ENCODE measurements at regions not wholly inside any gene's neighbourhood (a gene's known extent, or its start where the extent isn't known, plus 50 kb on each side); places are given as distances from the start of the nearest gene placed in this dataset.

- DNase-seq: no peak
These were observed 446.6 kb downstream of the ARHGEF28 start for GRCh38 chr5:74072646-74073045.

DNA sequence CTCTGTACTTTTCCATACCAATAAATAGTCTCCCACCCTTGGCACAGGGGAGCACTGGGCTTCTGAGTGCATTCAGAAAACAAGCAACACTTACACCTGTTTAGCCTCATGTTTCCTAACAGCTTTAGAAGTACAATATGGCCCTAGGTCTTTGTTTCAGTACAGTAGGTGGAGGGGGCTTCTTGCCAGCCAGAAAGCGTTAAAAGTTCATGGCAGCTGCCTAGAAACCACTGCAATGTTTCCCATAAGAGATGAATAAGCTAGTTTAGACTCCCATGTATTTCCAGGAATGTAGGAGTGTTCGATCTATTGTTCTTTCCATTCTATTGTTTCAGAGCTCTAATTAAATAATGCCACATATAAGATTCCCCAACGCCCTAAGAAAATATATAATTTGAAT, 444.8 kb downstream of the ARHGEF28 start:
- no peak for DNase-seq

DNA sequence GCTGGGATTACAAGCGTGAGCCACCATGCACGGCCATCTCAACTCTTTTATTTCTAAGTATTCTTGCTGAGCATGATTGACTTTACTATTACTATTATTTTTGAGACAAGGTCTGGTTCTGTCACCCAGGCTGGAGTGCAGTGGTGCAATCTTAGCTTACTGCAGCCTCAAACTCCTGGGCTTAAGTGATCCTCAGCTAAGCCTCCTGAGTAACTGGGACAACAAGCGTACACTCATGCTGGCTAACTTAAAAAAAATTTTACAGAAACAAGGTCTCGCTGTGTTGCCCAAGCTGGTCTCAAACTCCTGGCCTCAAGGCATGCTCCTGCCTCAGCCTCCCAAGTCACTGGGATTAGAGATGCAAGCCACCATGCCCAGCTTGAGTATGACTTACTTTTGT, 443.7 kb downstream of the ARHGEF28 start:
- no peak for DNase-seq

DNA sequence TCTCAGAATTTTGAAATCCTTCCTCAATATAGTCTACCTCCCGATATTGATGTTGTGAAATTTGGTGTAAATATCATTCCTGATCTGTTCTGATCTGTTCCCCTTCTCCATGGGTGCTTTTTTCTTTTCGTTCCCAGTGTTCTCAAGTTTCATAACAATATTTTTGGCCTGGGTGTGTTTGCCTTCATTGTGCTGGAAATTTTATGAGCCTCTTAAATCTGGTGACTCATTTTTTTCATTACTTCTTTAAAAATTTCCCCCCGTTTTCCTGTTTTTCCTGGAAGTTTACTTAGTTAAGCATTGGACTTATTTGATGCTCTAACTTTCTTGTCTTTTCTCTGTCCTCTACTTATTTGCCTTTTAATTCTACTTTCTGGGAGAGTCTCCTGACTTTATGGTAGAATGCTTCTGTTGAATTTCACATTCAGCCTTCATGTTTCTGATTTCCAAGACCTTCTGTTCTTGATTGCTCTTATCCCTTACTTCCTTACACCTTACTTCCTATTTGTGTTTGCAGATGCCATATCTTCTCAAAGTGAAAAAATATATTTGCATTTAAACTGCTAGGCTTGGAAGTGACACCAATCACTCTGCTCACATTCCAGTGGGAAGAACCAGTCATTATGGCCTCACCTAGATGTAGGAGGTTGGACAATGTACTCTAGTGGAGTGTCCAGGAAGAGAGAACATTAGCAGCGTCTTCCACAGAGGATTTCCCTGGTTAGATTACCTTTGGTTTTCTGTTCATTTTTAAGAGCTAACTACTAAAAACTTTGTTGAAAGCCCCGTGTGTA, 441.9 kb downstream of the ARHGEF28 start:
- no peak for DNase-seq

- DNase-seq: no peak
These were observed 438.9 kb downstream of the ARHGEF28 start for GRCh38 chr5:74064911-74065310.

DNA sequence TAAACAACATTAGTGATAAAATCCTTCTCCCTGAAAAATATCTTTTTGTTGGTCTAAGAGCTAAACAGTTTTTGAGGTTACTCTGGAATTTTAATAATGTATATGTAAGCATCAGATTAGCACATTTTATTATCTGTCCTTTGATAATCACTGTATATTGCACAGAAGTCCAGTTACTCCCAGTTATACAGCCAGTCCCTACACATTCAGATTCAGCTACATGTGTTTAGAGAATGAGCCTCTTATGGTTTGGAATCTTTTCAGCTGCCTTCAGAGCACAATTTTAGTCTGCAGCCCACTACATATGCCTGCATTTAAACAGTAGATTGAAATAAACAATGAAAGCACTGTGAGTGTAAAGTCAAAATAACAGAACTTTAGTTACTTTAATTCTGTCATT, 438.2 kb downstream of the ARHGEF28 start:
- DNase-seq: no peak

DNA sequence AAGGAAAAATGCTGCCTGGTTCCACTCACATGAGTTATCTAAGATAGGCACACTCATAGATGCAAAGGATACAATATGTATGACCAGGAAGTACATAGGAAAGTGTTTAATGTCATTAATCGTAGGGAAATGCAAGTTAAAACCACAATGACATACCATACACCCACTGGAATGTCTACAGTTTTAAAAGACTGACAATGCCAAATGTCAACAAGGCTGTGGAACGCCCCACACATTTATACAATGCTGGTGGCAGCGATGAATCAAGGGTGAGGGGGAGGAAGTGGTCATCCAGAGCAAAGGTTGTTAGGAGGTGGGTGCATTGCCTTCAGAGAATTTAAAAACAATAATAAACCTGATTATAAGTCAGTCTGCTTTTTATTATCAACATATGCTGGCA, 437.8 kb downstream of the ARHGEF28 start:
- no peak for DNase-seq

GRCh38 chr5:74063346-74063745, 437.4 kb downstream of the ARHGEF28 start:
- no peak for DNase-seq

DNA sequence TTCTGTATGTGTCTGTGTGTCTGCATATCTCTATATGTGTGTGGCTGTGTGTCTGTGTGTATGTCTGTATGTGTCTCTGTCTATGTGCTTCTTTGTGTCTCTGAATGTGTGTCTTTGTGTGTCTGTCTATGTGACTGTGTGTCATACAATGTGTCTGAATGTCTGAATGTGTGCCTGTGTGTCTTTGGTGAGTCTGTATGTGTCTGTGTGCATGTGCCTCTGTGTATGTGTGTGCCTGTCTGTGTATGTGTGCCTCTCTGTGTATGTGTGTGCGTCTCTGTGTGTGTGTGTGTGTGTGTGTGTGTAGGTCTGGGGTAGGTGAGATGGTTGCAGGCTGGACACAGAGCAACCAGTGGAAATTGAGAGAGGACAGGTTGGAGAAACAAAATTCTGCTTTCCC, 435.3 kb downstream of the ARHGEF28 start:
- no peak for DNase-seq

DNA sequence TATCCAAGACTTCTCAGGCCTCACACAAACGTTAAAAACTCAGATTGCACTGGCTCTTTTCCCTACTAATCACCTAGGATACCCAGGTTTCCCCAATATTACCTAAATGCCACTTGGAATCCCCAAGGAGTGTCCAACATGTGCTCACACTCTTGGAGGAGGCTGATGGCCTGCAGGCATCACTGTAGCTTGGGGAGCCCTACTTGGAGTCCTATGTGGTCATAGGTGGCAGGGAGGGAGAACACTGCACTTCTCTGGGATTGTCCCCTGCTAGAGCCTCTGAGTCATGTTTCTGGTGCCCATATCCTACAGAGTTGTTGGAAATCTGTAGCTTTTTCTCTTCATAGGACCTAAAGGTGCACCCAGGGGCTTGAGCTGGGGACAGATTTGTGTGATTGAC, 433.7 kb downstream of the ARHGEF28 start:
- DNase-seq: no peak

GRCh38 chr5:74056789-74057164, 430.8 kb downstream of the ARHGEF28 start:
- no peak for DNase-seq

GRCh38 chr5:74056107-74056788, 430.3 kb downstream of the ARHGEF28 start:
- DNase-seq: no peak

DNA sequence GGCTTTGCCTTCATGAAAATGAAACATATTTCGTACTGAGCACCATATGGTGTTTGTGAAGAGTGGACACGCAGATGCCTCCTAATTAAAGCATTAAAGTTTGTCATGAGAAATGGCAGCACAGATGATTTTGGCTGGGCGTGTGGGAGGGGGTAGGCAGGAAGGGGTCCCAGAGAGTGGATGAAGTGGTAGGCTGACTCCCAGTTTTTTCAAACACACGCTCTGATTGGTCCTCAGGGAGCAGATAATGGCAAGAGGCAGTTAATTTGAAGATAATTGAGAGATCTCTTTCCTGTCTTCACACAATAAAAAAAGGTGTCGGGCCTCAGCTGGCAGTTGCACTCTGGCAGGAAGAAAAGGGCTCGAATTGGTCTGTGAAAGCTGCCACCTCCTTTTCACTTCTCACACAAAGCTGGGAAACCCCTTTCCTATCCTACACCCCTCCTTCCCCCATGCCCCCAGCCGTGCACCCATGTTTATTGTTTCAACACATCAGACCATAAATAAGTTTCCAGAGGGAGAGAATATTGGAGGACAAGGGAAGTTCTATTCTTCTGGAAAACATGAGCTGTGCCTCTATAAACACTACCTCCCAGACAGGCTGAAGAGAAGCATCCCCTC, 429.6 kb downstream of the ARHGEF28 start:
- no peak for DNase-seq

DNA sequence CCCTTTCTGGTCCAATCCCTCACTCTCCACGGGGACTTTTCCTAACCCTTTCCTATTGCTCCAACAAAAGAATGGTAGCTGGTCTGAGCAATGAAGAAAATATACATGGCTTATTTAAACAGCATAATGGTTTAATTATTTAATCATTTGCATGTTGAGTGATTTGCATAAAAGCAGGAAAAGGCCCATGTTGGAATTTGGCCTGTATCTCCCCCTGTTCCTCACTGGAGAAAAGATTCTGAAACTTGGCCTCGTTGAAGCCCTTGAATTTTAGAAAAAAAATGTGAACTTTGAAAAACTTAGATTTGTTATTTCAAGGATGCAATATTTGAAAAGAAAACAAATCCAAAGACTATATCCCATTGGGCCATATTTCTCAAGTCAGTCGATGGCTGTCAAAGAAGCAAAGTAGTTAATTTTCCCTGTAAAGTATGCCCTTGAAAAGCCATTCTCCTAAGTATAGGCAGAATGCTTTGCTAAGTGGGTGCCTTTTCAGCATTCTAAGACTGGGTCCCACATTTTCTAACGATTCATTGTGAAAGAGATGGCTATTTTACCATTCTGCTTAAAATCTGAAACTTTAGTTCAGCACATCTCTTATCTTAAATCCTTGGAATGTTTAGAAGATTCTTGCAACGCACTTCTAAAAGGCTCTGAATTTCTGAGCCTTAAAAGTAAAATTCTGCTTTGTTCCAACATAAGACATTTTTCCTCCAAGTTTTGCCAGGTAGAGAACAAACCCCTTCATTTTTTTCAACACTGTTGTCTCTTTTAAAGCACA, 428.8 kb downstream of the ARHGEF28 start:
- DNase-seq: no peak

- DNase-seq: no peak
These were observed 428.1 kb downstream of the ARHGEF28 start for GRCh38 chr5:74054139-74054538.

GRCh38 chr5:74052441-74053221, 426.6 kb downstream of the ARHGEF28 start:
- no peak for DNase-seq

GRCh38 chr5:74051076-74051475, 425.1 kb downstream of the ARHGEF28 start:
- DNase-seq: no peak

DNA sequence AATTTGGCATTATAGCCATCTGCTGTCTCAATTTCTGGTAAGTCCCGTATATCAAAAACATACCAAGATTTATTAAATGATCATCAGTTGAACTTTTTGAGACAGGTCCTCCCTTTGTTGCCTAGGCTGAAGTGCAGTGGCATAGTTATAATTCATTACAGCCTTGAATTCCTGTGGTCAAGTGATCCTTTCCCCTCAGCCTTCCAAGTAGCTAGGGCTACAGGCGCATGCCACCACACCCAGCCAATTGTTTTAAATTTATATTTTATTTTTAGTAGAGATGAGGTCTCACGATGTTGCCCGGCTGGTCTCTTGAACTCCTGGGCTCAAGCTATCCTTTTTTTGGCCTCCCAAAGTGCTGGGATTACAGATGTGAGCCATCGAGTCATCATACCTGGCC, 418.9 kb downstream of the ARHGEF28 start:
- DNase-seq: no peak

DNA sequence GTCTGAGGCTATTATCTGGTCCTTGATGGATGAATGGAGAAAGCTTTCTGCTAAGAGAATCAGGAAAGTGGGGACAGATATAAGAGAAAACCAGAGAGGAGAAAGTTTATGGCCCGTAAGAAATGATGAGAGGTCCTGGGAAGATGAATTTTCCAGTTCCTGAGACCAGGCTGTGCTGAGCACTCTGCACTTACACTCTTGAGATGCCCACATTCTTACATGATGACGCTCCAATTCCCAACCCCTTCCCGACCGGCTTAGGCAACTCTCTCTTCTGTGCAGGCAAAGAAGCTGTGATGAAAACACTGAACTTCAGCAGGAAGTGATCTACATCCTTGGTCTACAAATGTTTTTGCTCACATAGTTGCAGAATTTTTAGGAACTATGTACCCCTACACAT, 417.0 kb downstream of the ARHGEF28 start:
- no peak for DNase-seq

DNA sequence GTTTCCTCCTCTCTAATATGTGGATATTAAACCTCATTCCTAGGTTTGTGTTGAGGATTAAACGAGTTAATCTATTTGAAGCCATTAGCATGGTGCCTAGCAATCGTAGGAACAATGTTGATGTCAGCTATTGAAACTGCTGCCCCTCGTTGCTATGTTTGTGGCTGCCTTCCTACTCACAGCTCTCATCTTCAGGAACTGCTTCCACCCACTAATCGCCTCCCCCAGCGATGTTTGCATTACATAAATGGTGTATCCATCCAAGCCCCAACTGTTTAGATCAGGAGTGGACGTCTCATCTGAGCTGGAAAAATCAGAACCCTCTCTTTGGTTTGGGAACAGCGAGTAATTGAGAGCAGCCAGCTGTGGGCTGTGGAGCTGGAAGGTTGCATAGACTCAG, 416.6 kb downstream of the ARHGEF28 start:
- DNase-seq: no peak

- no peak for DNase-seq
These were observed 415.9 kb downstream of the ARHGEF28 start for GRCh38 chr5:74041913-74042312.

DNA sequence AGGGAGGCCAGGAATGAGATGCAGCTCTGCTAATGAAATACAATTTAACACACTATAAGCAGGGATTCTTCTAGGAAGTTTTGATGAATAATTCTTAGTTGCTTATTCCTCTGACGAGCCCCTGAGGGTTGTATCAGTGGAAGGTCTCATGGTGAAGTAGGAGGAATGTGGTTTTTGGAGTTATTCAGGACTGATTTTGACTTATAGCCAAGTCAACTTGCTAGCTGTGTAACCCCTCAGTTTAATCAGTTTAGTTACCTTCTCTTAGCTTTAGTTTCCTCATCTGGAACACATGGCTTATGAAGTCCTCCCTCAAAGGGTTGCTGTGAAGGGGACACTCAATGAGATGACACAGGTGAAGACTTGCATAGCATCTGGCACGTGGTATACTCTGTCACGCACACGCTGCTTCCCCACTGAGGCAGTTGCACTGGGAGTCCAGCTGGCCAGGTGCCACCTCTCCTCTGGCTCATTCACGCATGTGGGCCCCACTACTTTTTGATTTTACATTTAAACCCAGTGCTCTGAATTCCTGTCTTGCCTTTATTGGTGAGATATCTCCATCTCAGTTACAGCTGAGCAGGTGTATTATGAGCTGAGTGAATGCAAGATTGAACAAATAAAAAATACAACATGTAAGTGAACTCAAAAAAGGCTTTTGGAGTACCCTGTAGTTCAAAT, 415.0 kb downstream of the ARHGEF28 start:
- DNase-seq: no peak

Measured in activated T-cell treated with anti-CD3 and anti-CD28 coated beads, Interleukin-2, amount 50 U/mL, for 1 hour (primary cell).